T-helper 1 cell (primary cell): ENCODE measurements at regions not wholly inside any gene's neighbourhood (a gene's known extent, or its start where the extent isn't known, plus 50 kb on each side); places are given as distances from the start of the nearest gene placed in this dataset.

Experiments
- DNase-seq, 5 donors: peaks; one replicate each; pipeline ENCODE4 v3.0.0-alpha.2; 2012 to 2020

- DNase-seq, result no peak
Observed at GRCh38 chr3:44023961-44024593, 217.6 kb upstream of the TOPAZ1 start.

DNA sequence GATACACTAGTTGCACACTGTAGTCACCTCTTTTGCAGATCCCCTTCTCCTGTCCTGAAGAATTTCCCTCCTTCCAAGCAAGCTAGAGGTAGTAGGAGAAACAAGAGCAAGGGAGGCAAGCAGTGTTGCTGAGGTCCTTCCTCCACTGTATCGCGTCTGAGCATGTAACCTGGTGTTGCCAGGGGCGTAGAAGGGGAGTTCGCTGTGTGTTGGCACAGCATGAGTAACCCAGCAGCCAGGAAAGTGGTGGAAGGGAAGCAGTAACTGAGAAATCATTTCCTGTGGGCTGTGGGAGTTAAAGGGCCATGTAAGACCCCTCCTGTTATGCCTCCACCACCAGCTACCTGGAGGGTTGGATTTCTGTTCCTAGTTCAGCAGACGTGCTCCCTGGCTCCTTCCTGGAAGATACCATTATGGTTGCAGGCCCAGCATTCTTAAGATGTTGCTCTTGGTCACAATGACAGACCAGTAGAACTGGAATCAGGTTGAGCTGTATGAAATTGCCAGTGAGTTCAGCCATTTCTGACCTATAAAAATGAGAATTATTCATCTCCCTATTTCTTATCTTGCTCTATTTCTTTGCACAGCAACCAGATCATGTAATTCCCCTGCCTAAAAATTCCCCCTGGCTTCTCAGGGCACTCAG lies 215.3 kb upstream of the TOPAZ1 start:
- DNase-seq, result no peak

DNA sequence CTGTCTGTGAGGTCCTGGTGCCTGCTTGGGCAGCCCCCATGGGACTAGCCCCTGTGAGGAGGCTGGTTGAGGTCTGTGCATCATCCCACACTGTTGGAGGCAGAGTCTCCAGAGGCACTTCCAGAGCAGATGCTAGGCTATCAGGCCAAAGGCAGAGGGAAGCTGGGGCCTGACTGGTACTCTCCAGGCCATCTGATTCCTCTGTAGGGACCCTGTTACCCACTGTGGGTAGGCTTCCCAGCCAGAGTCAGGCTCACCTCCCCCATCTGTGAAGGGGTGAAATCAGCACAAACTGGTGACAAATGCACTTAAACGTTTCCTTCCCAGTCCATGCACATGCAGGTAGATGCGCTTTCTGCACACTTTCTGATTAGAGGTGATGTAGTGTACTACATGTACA lies 212.6 kb upstream of the TOPAZ1 start:
- no peak for DNase-seq

GRCh38 chr3:44030285-44030684 lies 211.4 kb upstream of the TOPAZ1 start:
- no peak for DNase-seq

- no peak for DNase-seq
Observed at GRCh38 chr3:44030687-44031305, 210.9 kb upstream of the TOPAZ1 start.

- no peak for DNase-seq
Observed at GRCh38 chr3:44031387-44032380, 210.0 kb upstream of the TOPAZ1 start.

DNA sequence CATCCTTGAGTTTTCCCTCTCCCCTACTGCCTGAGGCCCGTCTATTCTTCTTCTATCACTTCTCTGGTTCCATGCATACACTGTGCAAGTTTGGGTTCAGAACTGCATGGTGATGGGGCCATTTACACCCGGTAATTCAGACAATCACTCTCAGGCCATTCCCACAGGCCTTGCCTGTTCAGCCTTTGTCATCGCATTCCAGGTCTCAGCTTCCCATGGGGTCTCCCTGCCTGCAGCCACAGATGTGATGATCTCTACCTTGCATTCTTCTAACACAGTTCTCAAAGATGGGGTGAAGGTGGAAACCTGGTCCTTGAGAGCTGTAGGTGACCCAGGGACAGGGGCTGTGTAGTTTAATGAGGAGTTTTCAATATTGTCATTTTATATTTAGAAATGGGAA lies 209.2 kb upstream of the TOPAZ1 start:
- DNase-seq, result no peak

DNA sequence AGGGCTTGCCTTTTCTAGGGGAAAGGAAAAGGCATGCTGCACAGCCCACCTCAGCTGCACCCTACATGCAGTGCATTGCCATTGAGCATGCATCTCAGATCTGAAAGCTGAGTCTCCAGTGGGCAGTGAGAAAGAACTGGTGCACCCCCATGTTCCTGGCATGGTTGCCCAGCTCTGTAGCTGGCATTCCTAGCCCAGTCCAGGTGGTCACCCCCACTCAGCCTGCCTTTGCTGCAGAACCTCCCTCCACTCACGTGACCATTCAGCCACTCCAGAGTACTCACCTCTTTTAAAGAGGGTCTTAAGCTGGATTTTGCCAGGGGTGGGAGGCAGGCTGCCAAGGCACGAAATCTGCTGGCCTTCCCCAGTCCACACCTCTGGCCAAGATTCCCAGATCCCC lies 208.6 kb upstream of the TOPAZ1 start:
- DNase-seq, result no peak

GRCh38 chr3:44036850-44037249 lies 204.8 kb upstream of the TOPAZ1 start:
- DNase-seq, result no peak

DNA sequence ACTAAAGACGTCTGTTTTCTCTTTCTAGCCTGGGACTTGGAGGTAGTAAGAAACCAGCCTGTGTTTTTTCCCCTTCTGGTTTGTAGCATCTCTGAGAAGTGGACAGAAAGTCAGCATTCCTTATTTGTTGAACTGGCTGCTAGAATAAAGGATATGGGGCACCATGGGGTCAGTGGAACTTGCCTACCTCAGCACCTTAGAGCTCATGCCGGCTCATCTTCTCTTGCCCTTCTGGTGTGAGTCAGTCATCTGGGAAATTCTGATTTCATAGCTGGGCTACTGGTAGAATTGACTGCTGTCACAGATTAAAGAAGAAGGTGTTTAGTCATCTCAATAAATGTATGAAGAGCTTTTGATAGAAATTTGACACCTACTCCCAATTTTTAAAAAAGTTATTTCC lies 202.7 kb upstream of the TOPAZ1 start:
- no peak for DNase-seq

GRCh38 chr3:44041726-44042125 lies 200.0 kb upstream of the TOPAZ1 start:
- DNase-seq, result no peak

DNA sequence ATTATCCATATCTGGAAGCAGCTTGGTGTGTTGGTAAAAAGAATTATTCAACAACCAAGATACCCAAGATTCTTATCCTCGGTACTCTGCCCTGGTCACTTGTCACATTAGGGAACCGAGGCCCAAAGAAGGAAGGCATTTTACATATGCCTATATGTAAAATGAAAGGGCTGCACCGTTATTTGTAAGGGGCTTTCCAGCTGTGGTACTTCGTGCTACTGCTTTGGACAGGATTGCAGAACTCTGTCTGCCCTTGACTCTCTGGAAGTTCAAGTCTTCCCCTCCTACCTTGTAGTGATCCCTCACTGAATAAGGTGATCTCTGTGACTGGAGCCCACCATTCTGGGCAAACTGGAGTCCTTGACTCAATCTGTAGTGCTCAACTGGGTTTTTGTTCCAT lies 198.9 kb upstream of the TOPAZ1 start:
- no peak for DNase-seq

GRCh38 chr3:44045476-44046275 lies 196.0 kb upstream of the TOPAZ1 start:
- DNase-seq, result no peak

GRCh38 chr3:44047796-44048195 lies 193.9 kb upstream of the TOPAZ1 start:
- no peak for DNase-seq

GRCh38 chr3:44048196-44048924 lies 193.3 kb upstream of the TOPAZ1 start:
- no peak for DNase-seq

DNA sequence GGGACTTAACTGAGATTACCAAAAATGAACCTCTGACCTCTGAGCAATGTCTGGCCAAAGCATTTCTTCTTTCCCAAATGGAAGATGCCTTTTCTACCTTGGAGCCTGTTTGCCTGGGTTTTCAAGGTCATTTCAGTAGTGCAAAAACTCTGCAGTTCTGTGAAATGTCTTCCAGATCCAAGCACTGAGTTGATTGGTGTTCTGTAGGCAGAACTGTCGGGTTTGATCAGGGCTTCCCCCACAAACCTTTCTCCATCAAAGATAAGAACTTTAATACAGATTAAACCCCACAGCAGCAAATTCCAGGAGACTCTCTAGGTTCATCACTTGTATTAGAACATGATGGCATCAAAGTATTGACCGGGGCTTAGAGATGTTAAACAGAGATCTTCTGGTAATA lies 192.7 kb upstream of the TOPAZ1 start:
- DNase-seq, result no peak

- DNase-seq, result no peak
Observed at GRCh38 chr3:44050101-44050500, 191.6 kb upstream of the TOPAZ1 start.

- no peak for DNase-seq
Observed at GRCh38 chr3:44050867-44051266, 190.8 kb upstream of the TOPAZ1 start.

GRCh38 chr3:44055951-44056350 lies 185.7 kb upstream of the TOPAZ1 start:
- no peak for DNase-seq

DNA sequence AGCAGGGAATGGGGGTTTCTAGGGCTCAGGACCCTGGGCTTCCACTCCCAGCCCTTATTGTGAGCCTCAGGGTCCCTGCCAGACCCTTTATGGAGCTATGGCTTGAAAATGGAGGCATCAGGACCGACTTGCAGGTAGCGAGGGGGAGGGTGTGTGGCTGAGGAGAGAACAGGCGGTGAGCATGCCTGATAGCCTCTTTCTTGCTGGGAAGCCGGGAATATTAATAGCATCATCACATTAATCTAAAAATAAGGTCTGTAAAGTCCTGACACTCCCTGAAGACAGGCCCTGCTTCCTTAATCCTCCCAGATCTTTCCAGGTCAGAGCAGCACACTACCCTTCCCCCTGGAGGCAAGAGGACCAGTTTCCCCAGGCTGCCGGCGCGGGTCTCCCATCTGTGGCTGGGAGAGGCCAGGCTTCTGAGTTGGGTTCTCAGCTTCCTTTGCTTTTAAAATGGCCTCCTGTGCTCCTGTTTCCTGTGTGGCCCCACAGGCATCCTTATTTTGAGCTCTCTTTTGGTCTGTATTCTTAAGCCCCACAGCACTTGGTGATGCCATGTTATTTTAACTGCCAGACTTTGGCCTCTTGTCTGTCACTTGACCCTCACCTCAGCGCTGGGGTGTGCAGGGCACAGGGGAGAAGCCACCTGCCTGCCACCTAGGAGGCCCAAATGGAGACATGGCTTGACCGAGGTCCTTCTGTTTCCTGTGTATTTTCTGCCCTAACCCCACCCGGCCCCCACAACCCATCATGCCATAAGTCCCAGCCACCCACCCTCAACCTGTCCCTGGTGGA lies 185.0 kb upstream of the TOPAZ1 start:
- no peak for DNase-seq
